ENCODE measurements at regions not wholly inside any gene's neighbourhood (a gene's known extent, or its start where the extent isn't known, plus 50 kb on each side); places are given as distances from the start of the nearest gene placed in this dataset.
"Not testable (repeated sequence)": the region's sequence is repeated elsewhere in the genome, so short reads cannot be mapped to it uniquely, and the experiment has no call there.

- TF ChIP-seq, protein P1, sequence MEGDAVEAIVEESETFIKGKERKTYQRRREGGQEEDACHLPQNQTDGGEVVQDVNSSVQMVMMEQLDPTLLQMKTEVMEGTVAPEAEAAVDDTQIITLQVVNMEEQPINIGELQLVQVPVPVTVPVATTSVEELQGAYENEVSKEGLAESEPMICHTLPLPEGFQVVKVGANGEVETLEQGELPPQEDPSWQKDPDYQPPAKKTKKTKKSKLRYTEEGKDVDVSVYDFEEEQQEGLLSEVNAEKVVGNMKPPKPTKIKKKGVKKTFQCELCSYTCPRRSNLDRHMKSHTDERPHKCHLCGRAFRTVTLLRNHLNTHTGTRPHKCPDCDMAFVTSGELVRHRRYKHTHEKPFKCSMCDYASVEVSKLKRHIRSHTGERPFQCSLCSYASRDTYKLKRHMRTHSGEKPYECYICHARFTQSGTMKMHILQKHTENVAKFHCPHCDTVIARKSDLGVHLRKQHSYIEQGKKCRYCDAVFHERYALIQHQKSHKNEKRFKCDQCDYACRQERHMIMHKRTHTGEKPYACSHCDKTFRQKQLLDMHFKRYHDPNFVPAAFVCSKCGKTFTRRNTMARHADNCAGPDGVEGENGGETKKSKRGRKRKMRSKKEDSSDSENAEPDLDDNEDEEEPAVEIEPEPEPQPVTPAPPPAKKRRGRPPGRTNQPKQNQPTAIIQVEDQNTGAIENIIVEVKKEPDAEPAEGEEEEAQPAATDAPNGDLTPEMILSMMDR (IDR thresholded peaks at IDR 0.05; ENCODE audit: insufficient read depth, low read depth, low read length) = no peak
- H3K4me3 ChIP-seq (ENCODE audit: low read depth, low read length) = no peak overlapping the region
- no peak for DNase-seq (ENCODE audit: low read depth)
These were observed 186.8 kb upstream of the RBM19 start for GRCh38 chr12:114152890-114153289.

DNA sequence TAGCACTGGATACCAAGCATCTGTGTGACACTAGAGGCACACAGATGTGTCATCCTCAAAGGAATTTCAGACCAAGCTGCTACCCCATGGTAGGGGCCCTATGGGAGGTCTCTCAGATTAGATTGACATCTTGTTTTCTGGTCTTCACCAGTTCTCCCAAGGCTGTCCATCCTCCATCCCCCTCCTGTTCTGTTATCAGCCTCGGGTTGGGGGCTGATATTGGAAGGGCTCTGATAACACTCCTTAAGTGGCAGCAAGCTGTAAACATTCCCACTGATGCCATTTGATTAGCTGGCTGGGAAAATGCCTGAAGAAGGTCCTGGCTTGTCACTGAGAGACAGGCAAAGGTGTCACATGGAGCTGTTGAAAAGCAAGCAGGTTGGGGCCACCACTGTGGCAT, 185.9 kb upstream of the RBM19 start:
- no peak overlapping the region for H3K4me3 ChIP-seq (ENCODE audit: low read depth, low read length)
- no peak for DNase-seq (ENCODE audit: low read depth)
- TF ChIP-seq, protein P1 (IDR thresholded peaks at IDR 0.05; ENCODE audit: insufficient read depth, low read depth, low read length) = no peak

DNA sequence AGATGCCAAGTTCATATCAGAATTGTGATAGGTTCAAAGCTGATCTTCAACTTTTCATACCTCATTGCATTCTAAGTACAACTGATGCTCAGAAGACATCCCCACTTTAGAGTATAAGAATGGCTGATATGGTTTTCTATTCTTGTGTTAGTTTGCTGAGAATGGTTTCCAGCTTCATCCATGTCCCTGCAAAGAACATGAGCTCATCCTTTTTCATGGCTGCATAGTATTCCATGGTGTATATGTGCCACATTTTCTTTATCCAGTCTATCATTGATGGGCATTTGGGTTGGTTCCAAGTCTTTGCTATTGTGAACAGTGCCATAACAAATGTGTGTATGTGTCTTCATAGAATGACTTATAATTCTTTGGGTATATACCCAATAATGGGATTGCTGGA, 184.5 kb upstream of the RBM19 start:
- not testable (repeated sequence) for DNase-seq (ENCODE audit: low read depth); H3K4me3 ChIP-seq (ENCODE audit: low read depth, low read length)

DNA sequence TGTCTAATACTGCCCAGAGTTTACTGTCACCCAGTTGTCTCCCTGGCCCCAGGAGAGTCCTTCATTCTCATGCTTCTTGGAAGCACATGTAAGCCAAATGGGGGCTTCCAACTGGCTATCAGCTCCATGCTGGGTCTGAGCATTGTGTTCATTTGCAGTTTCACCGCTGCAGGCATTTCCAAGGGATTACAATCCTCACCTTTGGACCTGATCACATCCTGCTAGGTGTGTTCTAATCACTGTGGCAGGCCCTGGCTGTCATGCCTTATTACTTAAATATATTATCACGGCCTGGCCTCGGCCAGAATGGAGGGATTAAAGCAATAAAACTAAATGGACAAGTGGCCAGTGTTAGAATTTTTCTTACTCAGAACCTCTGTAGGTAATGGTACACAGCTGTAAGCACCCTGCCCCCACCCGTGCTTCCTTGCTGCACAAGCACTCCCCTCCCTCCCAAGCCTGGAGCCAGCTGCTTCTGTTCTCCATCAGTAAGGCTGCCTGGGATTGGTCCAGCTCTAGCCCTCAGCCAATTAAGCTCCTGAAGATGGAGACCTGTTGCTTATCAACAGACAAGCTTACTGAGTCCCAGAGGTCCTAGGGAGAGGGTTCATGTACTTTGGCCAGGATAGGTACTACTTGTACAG, 175.9 kb upstream of the RBM19 start:
- TF ChIP-seq, protein P1 (IDR thresholded peaks at IDR 0.05; ENCODE audit: insufficient read depth, low read depth, low read length) = no peak
- no peak for DNase-seq (ENCODE audit: low read depth)

GRCh38 chr12:114140576-114140975, 174.5 kb upstream of the RBM19 start:
- TF ChIP-seq, protein P1 (IDR thresholded peaks at IDR 0.05; ENCODE audit: insufficient read depth, low read depth, low read length) = no peak
- DNase-seq (ENCODE audit: low read depth) = no peak
- no peak overlapping the region for H3K4me3 ChIP-seq (ENCODE audit: low read depth, low read length)

More for the DNA sequence above, 175.9 kb upstream of the RBM19 start:
- H3K4me3 ChIP-seq (ENCODE audit: low read depth, low read length) = no peak overlapping the region

GRCh38 chr12:114136631-114137030, 170.5 kb upstream of the RBM19 start:
- TF ChIP-seq, protein P1 (IDR thresholded peaks at IDR 0.05; ENCODE audit: insufficient read depth, low read depth, low read length) = no peak
- no peak for DNase-seq (ENCODE audit: low read depth)

DNA sequence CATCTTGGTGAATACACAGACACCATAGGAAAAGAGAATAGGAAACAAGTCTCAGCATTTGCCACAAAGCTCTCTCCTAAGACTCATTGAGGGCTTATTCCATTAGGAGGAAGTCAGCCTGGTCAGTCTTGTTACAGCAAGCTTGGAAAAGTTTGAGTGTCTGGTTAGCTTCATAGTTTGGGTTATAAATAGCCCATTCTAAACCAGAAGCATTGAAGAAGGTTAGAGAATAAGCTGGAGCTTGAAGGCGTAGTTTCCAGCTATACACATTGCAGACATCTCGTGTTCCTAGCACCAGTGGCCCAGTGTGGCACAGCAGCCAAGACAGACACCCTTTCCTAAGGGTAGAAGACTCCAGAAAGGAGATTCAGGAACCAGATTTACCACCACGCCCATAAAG, 168.8 kb upstream of the RBM19 start:
- no peak for DNase-seq (ENCODE audit: low read depth)
- TF ChIP-seq, protein P1 (IDR thresholded peaks at IDR 0.05; ENCODE audit: insufficient read depth, low read depth, low read length) = no peak
- no peak overlapping the region for H3K4me3 ChIP-seq (ENCODE audit: low read depth, low read length)

More at GRCh38 chr12:114136631-114137030, 170.5 kb upstream of the RBM19 start:
- no peak overlapping the region for H3K4me3 ChIP-seq (ENCODE audit: low read depth, low read length)

Data from fibroblast of villous mesenchyme (primary cell).